ENCODE measurements at regions not wholly inside any gene's neighbourhood (a gene's known extent, or its start where the extent isn't known, plus 50 kb on each side); places are given as distances from the start of the nearest gene placed in this dataset.

DNA sequence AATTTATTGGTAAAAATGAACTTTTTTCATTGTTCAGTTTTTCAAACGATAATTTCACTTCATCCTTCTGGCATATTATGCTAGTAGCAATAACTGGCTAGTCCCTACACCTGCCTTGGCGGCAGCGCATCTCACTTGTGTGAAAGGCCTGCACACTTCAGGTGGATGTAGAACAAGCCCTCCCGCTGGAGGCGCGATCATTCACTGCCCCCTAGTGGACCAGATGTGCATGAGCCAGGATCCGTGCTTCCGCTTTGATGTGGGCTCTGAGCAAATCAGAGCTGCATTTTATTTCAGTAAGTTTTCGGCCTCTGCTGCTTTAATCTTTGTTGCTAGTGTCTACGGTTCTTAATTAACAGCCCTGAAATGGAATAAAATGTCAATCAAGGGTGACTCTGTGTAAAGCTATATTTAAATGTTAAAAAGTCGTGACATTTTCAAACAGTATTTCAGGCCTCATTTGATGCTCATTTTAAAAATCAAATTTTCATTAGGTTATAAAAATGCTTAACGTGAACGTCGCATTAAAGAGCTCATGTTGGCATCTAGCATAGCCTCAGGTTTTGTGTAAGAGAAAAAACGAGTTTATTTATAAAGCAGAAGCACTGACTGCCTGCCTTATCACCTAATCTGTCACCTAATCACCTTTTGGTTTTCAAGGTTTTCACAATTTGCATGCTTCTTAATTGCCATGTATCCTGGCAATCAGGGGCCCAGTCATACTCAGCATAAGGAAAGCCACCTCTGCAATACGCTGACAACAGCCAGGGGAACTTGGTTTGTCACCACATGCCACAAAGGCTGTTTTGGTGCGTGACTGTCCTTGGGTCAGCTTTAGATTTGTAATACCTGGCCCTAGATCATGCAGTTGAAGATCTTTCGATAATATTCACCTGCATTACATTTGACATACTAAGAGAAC lies 112.2 kb downstream of the TEX26 start:
- TF ChIP-seq, protein P1, sequence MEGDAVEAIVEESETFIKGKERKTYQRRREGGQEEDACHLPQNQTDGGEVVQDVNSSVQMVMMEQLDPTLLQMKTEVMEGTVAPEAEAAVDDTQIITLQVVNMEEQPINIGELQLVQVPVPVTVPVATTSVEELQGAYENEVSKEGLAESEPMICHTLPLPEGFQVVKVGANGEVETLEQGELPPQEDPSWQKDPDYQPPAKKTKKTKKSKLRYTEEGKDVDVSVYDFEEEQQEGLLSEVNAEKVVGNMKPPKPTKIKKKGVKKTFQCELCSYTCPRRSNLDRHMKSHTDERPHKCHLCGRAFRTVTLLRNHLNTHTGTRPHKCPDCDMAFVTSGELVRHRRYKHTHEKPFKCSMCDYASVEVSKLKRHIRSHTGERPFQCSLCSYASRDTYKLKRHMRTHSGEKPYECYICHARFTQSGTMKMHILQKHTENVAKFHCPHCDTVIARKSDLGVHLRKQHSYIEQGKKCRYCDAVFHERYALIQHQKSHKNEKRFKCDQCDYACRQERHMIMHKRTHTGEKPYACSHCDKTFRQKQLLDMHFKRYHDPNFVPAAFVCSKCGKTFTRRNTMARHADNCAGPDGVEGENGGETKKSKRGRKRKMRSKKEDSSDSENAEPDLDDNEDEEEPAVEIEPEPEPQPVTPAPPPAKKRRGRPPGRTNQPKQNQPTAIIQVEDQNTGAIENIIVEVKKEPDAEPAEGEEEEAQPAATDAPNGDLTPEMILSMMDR (IDR thresholded peaks at IDR 0.05), result peak in 1 of 3 donors; percentile 73
- DNase-seq (ENCODE audit: low spot score) (peak; percentile 49), ATAC-seq (ENCODE audit: low FRiP score) (peak; percentile 89)

DNA sequence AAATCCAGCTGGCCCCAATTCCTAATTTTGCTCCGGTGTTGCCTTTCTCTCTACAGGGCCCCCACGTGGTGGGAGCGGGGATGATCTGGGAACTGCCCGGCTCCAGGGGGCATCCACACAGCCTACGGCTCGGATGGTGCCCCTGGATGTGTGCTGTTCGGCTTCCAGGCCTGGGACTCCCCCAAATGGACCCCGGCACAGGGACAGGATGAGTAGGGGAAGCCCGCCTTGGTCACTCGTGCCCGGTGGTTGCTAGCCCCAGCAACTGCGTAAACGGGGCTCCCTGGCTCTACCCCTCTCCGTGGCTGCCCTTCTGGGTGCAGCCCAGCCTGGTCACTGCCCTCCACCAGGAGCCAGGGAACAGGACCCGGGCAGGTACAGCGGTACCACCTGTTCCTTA lies 111.5 kb downstream of the TEX26 start:
- TF ChIP-seq, protein P1 (IDR thresholded peaks at IDR 0.05), result no peak
- ATAC-seq (ENCODE audit: low FRiP score) (peak; percentile 26), DNase-seq (ENCODE audit: low spot score) (no peak)

DNA sequence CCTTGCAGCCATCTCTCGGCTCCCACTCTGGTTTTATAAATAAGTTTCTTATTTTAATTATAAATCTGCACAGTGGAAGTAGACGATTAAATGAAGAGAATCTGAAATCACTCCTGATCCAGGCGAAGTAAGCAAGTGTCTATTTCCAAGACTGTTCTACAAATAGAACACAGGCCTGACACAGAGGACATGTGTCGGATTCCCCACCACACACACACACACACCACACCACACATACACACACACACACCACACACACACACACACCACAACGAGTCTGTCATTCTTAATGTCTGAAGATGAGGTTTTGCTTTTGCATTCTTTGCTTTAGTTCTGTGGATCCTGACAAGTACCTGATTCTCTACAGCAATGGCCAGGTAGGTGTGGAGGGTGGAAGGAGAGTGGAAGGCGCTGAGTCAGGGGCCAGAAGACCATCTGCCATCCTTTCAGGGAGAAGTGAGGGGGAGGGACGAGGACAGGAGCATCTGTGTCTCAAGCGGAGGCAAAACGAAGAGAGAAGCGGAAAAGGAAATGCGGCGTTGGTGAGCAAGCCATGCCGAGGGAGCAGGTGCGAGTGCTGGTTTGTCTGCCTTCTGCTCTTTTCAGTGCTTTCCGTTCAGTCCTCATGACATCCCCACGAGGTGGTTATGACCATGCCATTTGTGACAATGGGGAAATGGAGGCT lies 110.2 kb downstream of the TEX26 start:
- DNase-seq (ENCODE audit: low spot score) (no peak), ATAC-seq (ENCODE audit: low FRiP score) (no peak)
- TF ChIP-seq, protein P1 (IDR thresholded peaks at IDR 0.05), result no peak

DNA sequence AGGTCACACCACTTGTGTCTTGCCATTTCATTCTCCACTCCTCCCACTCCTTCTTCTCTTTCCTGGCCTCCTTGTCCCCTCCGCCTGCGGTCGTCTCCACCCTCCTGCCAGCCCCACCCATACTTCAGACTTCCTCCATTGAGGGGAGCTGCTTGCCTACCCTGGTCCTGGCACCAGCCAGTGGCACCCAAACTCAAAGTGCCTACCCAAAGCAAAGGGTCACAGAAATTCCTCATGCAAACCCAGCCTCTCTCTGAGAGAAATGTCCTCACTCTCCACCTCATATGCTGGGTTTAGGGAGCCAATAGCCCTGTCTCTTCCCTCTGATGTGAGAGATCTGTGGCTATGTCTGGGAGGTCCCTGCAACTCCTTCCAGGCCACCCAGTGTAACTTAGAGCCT lies 109.6 kb downstream of the TEX26 start:
- no peak for DNase-seq (ENCODE audit: low spot score)
- TF ChIP-seq, protein P1 (IDR thresholded peaks at IDR 0.05), result no peak

DNA sequence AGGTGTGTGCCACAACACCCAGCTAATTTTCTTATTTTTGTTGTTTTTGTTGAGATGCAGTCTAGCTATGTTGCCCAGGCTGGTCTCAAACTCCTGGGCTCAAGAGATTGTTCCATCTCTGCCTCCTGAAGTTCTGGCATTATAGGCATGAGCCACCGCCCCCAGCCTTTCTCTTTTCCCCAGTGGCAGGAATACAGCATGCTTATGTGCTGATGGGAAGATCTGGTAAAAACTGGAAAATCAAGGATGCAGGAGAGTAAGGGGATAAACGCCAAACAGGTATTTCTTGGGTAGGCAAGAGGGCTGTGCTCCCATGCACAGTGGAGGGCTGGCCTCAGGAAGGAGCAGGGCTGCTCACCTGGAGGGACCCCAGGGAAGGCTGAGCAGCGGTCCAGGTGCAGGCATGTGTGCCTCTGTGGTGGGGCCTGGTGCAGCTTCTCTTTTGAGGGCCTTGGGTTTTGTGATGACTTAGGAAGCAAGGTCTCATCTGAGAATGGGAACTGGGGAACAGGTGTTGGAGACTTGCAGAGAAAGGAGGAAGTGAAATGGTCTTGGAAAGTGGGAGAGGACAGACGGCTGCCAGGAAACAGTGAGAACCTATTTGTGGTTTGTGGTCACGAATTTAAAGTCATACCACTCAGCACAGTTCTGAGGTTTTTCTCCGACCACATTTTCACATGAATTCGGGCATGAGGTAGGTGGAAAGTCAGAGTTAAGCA lies 106.5 kb downstream of the TEX26 start:
- ATAC-seq (ENCODE audit: low FRiP score), result no peak
- TF ChIP-seq, protein P1 (IDR thresholded peaks at IDR 0.05), result no peak
- DNase-seq (ENCODE audit: low spot score), result no peak

More for the DNA sequence above, 109.6 kb downstream of the TEX26 start:
- no peak for ATAC-seq (ENCODE audit: low FRiP score)

DNA sequence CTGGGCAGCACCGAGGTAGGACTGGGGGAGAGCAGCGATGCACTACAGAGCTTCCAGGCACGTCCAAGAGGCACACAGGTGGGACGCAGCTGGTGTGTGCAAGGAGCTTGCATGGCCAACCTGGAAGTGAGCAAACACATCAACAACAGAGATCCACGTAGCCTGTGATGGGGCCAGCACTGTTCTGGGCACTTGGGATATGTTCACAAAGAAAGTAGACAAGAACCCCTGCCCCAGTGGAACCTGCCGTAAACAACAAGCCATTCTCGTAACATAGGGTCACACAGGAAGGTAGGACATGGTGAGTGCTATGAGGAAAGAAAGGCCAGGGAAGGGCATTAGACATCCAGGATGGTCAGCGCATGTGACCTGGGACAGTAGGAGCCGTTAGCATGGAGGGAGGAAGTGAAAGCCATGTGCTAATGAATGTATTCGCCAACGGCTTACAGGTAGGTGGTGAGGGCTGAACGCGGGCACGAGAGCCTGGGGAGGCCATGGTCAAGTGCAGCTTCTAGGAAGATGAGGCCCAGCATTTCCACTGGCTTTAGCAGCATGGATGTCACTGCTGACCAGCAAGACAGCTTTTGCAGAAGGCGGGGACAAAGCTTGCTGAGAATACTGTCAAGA lies 105.5 kb downstream of the TEX26 start:
- ATAC-seq (ENCODE audit: low FRiP score) (no peak), DNase-seq (ENCODE audit: low spot score) (no peak)
- TF ChIP-seq, protein P1 (IDR thresholded peaks at IDR 0.05), result no peak
